DOHH2 (cell line): ENCODE measurements at regions not wholly inside any gene's neighbourhood (a gene's known extent, or its start where the extent isn't known, plus 50 kb on each side); places are given as distances from the start of the nearest gene placed in this dataset.

ENCODE experiments used
- EZH2phosphoT487 ChIP-seq: fragments of 200-600 bp; sonication (generic); IDR thresholded peaks from 2 replicates; pipeline ENCODE4 v1.6.1; 2017; ENCODE audit warnings: borderline replicate concordance, mild to moderate bottlenecking, antibody characterized with exemption, low read length, moderate library complexity, mixed read lengths
- TF ChIP-seq, protein P1 (sequence below): fragments of 200-600 bp; sonication (generic); IDR thresholded peaks from one replicate; pipeline ENCODE4 v1.5.1; 2014; ENCODE audit warnings: antibody characterized with exemption, mild to moderate bottlenecking, low read depth, low read length; ENCODE audit not compliant: poor library complexity, severe bottlenecking

DNA sequence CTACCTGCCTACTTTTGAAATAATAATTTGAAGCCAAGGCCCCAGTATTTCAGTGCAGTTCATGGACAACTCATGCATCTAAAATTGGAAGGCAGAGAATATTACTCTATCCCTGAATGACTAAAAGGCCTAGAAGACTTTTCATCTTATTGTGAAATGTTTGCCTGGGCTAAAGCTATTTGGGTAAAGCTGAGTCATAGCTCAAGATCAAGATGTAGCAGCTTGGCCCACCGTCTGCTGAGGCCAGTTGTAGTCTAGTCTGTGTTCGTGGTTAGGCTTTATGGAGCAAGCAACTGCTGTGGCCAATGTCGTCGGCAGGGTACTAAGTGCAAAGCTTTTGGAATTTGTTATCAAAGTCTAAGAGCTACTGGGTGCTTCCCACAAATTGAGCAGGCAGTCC lies 929.1 kb downstream of the RAB28 start:
- TF ChIP-seq, protein P1, sequence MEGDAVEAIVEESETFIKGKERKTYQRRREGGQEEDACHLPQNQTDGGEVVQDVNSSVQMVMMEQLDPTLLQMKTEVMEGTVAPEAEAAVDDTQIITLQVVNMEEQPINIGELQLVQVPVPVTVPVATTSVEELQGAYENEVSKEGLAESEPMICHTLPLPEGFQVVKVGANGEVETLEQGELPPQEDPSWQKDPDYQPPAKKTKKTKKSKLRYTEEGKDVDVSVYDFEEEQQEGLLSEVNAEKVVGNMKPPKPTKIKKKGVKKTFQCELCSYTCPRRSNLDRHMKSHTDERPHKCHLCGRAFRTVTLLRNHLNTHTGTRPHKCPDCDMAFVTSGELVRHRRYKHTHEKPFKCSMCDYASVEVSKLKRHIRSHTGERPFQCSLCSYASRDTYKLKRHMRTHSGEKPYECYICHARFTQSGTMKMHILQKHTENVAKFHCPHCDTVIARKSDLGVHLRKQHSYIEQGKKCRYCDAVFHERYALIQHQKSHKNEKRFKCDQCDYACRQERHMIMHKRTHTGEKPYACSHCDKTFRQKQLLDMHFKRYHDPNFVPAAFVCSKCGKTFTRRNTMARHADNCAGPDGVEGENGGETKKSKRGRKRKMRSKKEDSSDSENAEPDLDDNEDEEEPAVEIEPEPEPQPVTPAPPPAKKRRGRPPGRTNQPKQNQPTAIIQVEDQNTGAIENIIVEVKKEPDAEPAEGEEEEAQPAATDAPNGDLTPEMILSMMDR: no peak
- no peak for TF ChIP-seq EZH2phosphoT487
